Fibroblast of villous mesenchyme (primary cell): ENCODE measurements at regions not wholly inside any gene's neighbourhood (a gene's known extent, or its start where the extent isn't known, plus 50 kb on each side); places are given as distances from the start of the nearest gene placed in this dataset.
"Not testable (repeated sequence)": the region's sequence is repeated elsewhere in the genome, so short reads cannot be mapped to it uniquely, and the experiment has no call there.

ENCODE experiments used
- DNase-seq: peaks from one replicate; pipeline ENCODE4 v3.0.0-alpha.2; 2010; ENCODE audit warnings: low read depth
- H3K4me3 ChIP-seq: 2 replicates; pipeline ENCODE4 v1.5.1; 2011; ENCODE audit warnings: low read depth, mild to moderate bottlenecking, low read length
- CTCF ChIP-seq: IDR thresholded peaks from 2 replicates; pipeline ENCODE4 v1.5.1; 2012; ENCODE audit warnings: low read depth, mild to moderate bottlenecking, low read length; ENCODE audit not compliant: insufficient read depth

GRCh38 chrX:42176789-42177188, 253.4 kb upstream of the CASK start:
- no peak for DNase-seq
- no peak for TF ChIP-seq CTCF

GRCh38 chrX:42175843-42176242, 252.5 kb upstream of the CASK start:
- DNase-seq: no peak
- no peak overlapping the region for H3K4me3 ChIP-seq
- no peak for TF ChIP-seq CTCF

More at GRCh38 chrX:42176789-42177188, 253.4 kb upstream of the CASK start:
- no peak overlapping the region for H3K4me3 ChIP-seq

- DNase-seq, H3K4me3 ChIP-seq: not testable (repeated sequence)
Measured at GRCh38 chrX:42157923-42158322, 234.6 kb upstream of the CASK start.

GRCh38 chrX:42151808-42152207, 228.5 kb upstream of the CASK start:
- DNase-seq: no peak
- no peak overlapping the region for H3K4me3 ChIP-seq
- no peak for TF ChIP-seq CTCF

GRCh38 chrX:42149765-42150164, 226.4 kb upstream of the CASK start:
- peak; percentile 49 for DNase-seq
- no peak overlapping the region for H3K4me3 ChIP-seq
- no peak for TF ChIP-seq CTCF

- H3K4me3 ChIP-seq: no peak overlapping the region
- no peak for TF ChIP-seq CTCF
- no peak for DNase-seq
Measured at GRCh38 chrX:42149281-42149680, 225.9 kb upstream of the CASK start.

GRCh38 chrX:42143866-42144592, 220.7 kb upstream of the CASK start:
- no peak for DNase-seq
- H3K4me3 ChIP-seq: no peak overlapping the region
- TF ChIP-seq CTCF: no peak
